Skeletal muscle tissue (tissue), 3 donors: ENCODE measurements at regions not wholly inside any gene's neighbourhood (a gene's known extent, or its start where the extent isn't known, plus 50 kb on each side); places are given as distances from the start of the nearest gene placed in this dataset.
"Not testable (repeated sequence)": the region's sequence is repeated elsewhere in the genome, so short reads cannot be mapped to it uniquely, and the experiment has no call there.

Experiments
- H3K27ac ChIP-seq: one replicate; pipeline ENCODE4 v1.7.0; 2013; ENCODE audit warnings: mild to moderate bottlenecking, low read depth, low read length, inconsistent platforms
- H3K27me3 ChIP-seq, 3 donors: one replicate each; pipeline ENCODE4 v1.7.0; 2013; ENCODE audit warnings: low read length in 3 of 3; ENCODE audit not compliant: control insufficient read depth in 3 of 3, insufficient read depth in 3 of 3
- H3K36me3 ChIP-seq, 3 donors: one replicate each; pipeline ENCODE4 v1.7.0; 2013; ENCODE audit warnings: low read length in 3 of 3; ENCODE audit not compliant: control insufficient read depth in 3 of 3, insufficient read depth in 3 of 3
- H3K4me1 ChIP-seq, 3 donors: one replicate each; pipeline ENCODE4 v1.7.0; 2013; ENCODE audit warnings: low read length in 3 of 3, mild to moderate bottlenecking in 3 of 3; ENCODE audit not compliant: control insufficient read depth in 3 of 3, insufficient read depth in 3 of 3
- H3K4me3 ChIP-seq, 3 donors: one replicate each; pipeline ENCODE4 v1.7.0; 2013; ENCODE audit warnings: low read length in 3 of 3
- H3K9ac ChIP-seq, 3 donors: one replicate each; pipeline ENCODE4 v1.7.0; 2013; ENCODE audit warnings: low read length in 3 of 3, mild to moderate bottlenecking in 3 of 3, moderate library complexity in 2 of 3, low read depth in 1 of 3
- H3K9me3 ChIP-seq, 3 donors: one replicate each; pipeline ENCODE4 v1.7.0; 2013; ENCODE audit warnings: low read length in 3 of 3; ENCODE audit not compliant: control insufficient read depth in 3 of 3
- donor health status: Osteomylitis.

GRCh38 chr16:35570946-35571345 lies 2111.5 kb downstream of the TP53TG3F start:
- Histone ChIP-seq H3K27me3 (no peaks in the 10 kb centered on the region), H3K4me3 (no peak overlapping the region), H3K36me3 (no peaks in the 10 kb centered on the region), H3K4me1 (no peaks in the 10 kb centered on the region), H3K9ac (no peak overlapping the region), H3K9me3 (peaks cover 0 to 5% (median 4%) of the 10 kb centered on the region in 3 donors), H3K27ac (no peak overlapping the region)

- Histone ChIP-seq H3K27ac (no peak overlapping the region), H3K4me1 (no peaks in the 10 kb centered on the region), H3K9me3 (peaks cover 2 to 5% (median 4%) of the 10 kb centered on the region in 3 donors), H3K36me3 (no peaks in the 10 kb centered on the region), H3K4me3 (no peak overlapping the region), H3K27me3 (no peaks in the 10 kb centered on the region), H3K9ac (no peak overlapping the region)
Observed at GRCh38 chr16:35572186-35572585, 2112.8 kb downstream of the TP53TG3F start.

GRCh38 chr16:35573407-35573806 lies 2114.0 kb downstream of the TP53TG3F start:
- Histone ChIP-seq H3K9ac (no peak overlapping the region), H3K4me3 (no peak overlapping the region), H3K4me1 (no peaks in the 10 kb centered on the region), H3K36me3 (no peaks in the 10 kb centered on the region), H3K27me3 (no peaks in the 10 kb centered on the region), H3K9me3 (peaks cover 2 to 5% (median 5%) of the 10 kb centered on the region in 3 donors), H3K27ac (no peak overlapping the region)

GRCh38 chr16:35574011-35574410 lies 2114.6 kb downstream of the TP53TG3F start:
- Histone ChIP-seq H3K9ac (no peak overlapping the region), H3K4me3 (no peak overlapping the region), H3K36me3 (no peaks in the 10 kb centered on the region), H3K9me3 (peaks cover 2 to 9% (median 5%) of the 10 kb centered on the region in 3 donors), H3K27me3 (no peaks in the 10 kb centered on the region), H3K27ac (no peak overlapping the region), H3K4me1 (no peaks in the 10 kb centered on the region)

DNA sequence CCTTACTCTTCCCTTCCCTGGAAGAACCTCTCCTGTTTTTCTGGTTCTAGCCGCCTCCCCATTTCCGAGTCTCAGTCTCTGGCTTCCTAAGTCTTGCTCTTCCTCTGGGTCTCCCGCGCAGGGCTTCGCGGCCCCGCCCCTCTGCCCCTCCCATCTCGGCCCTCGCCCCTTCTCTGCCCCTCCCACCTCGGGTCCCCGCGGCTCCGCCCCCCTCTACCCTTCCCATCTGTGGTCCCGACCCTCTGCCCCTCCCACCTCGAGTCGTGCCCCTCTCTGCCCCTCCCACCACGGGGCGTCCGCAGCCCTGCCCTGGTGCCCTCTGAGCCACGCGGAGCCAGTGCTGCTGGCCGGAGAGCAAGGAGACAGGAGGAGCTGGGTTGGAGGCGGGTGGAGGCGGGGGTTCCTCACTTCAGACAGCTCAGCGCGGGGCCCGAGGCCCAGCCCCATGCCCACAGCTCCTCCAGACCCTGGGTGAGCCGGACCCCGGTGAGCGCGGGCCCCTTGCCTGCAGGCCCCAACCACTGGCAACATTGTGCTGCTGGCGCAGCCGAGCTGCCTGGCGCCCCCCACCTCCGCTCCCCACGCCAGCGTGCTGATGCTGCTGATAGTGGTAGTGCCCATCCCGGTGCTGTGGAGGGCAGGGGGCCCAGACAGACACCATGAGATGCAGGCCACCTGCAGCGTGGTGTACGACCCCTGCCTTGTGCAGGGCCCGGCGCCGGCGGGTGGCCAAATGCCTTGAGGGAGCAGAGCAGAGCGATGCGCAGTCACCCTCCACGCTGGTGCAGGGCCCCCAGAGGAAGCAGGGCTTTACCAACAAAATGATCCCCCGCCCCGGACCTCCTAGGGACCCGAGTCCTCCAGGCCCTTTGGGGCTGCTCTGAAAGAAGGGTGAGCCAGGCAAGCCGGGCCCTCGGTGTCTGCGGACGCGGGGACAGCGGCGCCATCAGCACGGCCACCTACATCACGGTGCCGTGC lies 2115.3 kb downstream of the TP53TG3F start:
- no peak overlapping the region for H3K27ac ChIP-seq
- peaks cover 2 to 10% (median 5%) of the 10 kb centered on the region in 3 donors for H3K9me3 ChIP-seq
- H3K27me3 ChIP-seq: no peaks in the 10 kb centered on the region
- no peaks in the 10 kb centered on the region for H3K36me3 ChIP-seq
- H3K9ac ChIP-seq: no peak overlapping the region
- H3K4me3 ChIP-seq: no peak overlapping the region
- H3K4me1 ChIP-seq: no peaks in the 10 kb centered on the region

DNA sequence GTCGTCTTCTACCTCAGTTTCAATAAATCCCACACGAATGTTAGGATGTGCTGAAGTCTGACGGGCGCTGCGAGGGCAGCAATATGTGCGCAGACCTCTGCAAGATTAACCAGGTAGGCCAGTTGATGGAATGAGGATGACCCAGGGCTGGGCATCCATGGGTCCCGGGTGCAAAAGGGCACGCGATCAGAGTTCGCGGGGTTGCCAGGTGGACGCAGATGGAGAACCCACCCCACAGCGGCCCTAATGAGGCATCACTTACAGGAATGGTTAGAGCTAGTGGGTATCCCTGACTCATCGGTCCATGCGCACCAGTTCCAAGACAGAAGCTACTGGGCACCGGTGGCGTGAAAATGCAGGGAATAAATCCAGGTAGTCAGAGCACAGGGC lies 2116.0 kb downstream of the TP53TG3F start:
- Histone ChIP-seq H3K4me1 (no peaks in the 10 kb centered on the region), H3K4me3 (no peak overlapping the region), H3K9ac (no peak overlapping the region), H3K36me3 (no peaks in the 10 kb centered on the region), H3K27ac (no peak overlapping the region), H3K9me3 (peaks cover 2 to 8% (median 5%) of the 10 kb centered on the region in 3 donors), H3K27me3 (no peaks in the 10 kb centered on the region)

DNA sequence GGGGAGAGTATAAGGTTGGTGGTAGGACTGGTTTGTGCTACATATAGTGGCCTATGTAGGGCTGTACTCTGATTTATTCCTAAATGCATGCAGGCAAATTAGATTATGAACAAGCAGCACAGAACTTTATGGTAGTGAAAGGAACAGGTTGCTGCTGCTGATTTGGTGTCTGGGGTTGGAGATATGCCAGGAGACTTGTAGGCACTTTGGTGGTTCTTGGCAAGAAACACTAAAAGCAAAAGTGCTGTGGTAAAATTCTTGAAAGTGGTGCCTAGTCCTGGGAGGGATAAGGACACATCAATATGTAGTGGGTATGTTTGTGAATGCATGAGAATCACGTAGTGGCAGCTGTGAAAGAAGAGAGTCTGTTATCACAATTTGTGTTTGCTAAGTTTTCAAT lies 2126.0 kb downstream of the TP53TG3F start:
- peaks cover 0 to 1% (median 0%) of the 10 kb centered on the region in 3 donors for H3K9me3 ChIP-seq
- H3K36me3 ChIP-seq: no peaks in the 10 kb centered on the region
- no peaks in the 10 kb centered on the region for H3K4me1 ChIP-seq
- H3K27ac ChIP-seq: no peak overlapping the region
- H3K27me3 ChIP-seq: no peaks in the 10 kb centered on the region
- no peak overlapping the region for H3K4me3 ChIP-seq
- no peak overlapping the region for H3K9ac ChIP-seq

- H3K4me1 ChIP-seq, H3K4me3 ChIP-seq, H3K9ac ChIP-seq, H3K27me3 ChIP-seq, H3K36me3 ChIP-seq, H3K9me3 ChIP-seq, H3K27ac ChIP-seq: not testable (repeated sequence)
Observed at GRCh38 chr16:35590913-35591312, 2131.5 kb downstream of the TP53TG3F start.

DNA sequence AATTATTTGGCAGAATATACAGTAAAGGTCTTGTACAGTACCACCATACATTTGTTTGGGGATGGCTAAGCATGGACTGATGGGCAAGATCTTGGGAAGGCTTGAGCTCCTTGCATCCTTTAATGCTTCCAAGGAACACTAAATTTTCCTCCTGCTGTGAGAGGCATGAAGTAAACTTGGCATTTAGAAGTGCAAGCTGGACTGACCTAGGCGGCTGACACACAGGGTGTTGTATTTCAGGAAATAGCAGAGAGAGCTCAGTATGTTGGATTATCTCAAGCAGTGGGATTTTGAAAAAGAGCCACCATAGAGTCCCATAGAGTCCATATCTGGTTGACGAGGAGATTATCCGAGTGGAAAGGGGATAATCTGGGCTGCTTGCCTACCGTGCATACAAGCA lies 2137.1 kb downstream of the TP53TG3F start:
- Histone ChIP-seq H3K27ac (no peak overlapping the region), H3K36me3 (no peaks in the 10 kb centered on the region), H3K27me3 (no peaks in the 10 kb centered on the region), H3K4me3 (no peak overlapping the region), H3K9me3 (no peaks in the 10 kb centered on the region), H3K4me1 (no peaks in the 10 kb centered on the region), H3K9ac (no peak overlapping the region)

DNA sequence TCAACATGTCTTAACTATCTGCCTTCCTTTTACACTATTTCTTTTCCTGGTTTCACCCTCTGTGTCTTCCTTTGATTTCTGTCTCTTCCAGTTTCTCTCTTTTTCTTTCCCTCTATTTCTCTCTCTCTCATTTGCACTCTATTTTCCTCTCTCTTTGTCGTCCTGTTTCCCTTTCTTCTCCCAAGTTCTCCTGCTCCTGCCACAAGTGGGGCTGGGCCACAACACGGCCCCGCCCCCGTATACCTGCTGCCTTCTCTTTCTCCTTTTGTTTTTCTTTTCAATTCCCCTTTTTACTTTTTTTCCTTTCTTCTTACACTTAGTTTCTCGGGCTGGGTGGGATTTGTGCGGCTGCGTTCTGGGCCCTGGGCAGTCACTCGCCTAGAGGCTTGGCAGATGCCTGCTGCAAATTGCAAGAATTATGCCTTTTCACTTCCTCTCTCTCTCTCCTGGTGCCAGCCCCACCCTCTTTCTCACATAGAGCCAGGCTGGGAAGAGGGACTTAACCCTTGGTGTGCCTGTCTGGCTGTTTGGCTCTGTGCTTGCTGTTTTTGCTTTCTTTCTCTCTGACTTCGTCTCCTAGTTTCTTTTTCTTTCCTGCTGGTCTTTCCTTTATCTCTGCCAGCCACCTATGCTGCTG lies 2139.4 kb downstream of the TP53TG3F start:
- no peaks in the 10 kb centered on the region for H3K4me1 ChIP-seq
- no peaks in the 10 kb centered on the region for H3K9me3 ChIP-seq
- no peak overlapping the region for H3K4me3 ChIP-seq
- H3K36me3 ChIP-seq: no peaks in the 10 kb centered on the region
- H3K27me3 ChIP-seq: no peaks in the 10 kb centered on the region
- no peak overlapping the region for H3K9ac ChIP-seq
- no peak overlapping the region for H3K27ac ChIP-seq
